ENCODE measurements at regions not wholly inside any gene's neighbourhood (a gene's known extent, or its start where the extent isn't known, plus 50 kb on each side); places are given as distances from the start of the nearest gene placed in this dataset.

GRCh38 chr6:48845219-48845618 lies 617.8 kb downstream of the MMUT start:
- peaks cover 5% of the 10 kb centered on the region for H3K36me3 Mint-ChIP-seq (ENCODE audit: low read depth)
- H3K4me3 Mint-ChIP-seq: no peak overlapping the region
- H3K4me1 Mint-ChIP-seq: no peaks in the 10 kb centered on the region
- H3K27me3 Mint-ChIP-seq (ENCODE audit: low read depth): no peaks in the 10 kb centered on the region
- TF ChIP-seq CTCF (IDR thresholded peaks at IDR 0.05; ENCODE audit: unreplicated experiment in 3 of 3): no peak
- peaks cover 36% of the 10 kb centered on the region for H3K9me3 Mint-ChIP-seq
- H3K27ac Mint-ChIP-seq: no peak overlapping the region

GRCh38 chr6:48844696-48845095 lies 618.4 kb downstream of the MMUT start:
- H3K27me3 Mint-ChIP-seq (ENCODE audit: low read depth): no peaks in the 10 kb centered on the region
- H3K4me3 Mint-ChIP-seq: no peak overlapping the region
- peaks cover 35% of the 10 kb centered on the region for H3K9me3 Mint-ChIP-seq
- peaks cover 5% of the 10 kb centered on the region for H3K36me3 Mint-ChIP-seq (ENCODE audit: low read depth)
- TF ChIP-seq CTCF (IDR thresholded peaks at IDR 0.05; ENCODE audit: unreplicated experiment in 3 of 3): no peak
- no peaks in the 10 kb centered on the region for H3K4me1 Mint-ChIP-seq
- H3K27ac Mint-ChIP-seq: no peak overlapping the region

GRCh38 chr6:48840896-48841295 lies 622.2 kb downstream of the MMUT start:
- no peak overlapping the region for H3K27ac Mint-ChIP-seq
- TF ChIP-seq CTCF (IDR thresholded peaks at IDR 0.05; ENCODE audit: unreplicated experiment in 3 of 3): no peak
- no peak overlapping the region for H3K4me3 Mint-ChIP-seq
- no peaks in the 10 kb centered on the region for H3K27me3 Mint-ChIP-seq (ENCODE audit: low read depth)
- H3K36me3 Mint-ChIP-seq (ENCODE audit: low read depth): peaks cover 5% of the 10 kb centered on the region
- H3K4me1 Mint-ChIP-seq: no peaks in the 10 kb centered on the region
- peaks cover 30% of the 10 kb centered on the region for H3K9me3 Mint-ChIP-seq

- no peaks in the 10 kb centered on the region for H3K4me1 Mint-ChIP-seq
- H3K27ac Mint-ChIP-seq: no peak overlapping the region
- no peak overlapping the region for H3K4me3 Mint-ChIP-seq
- no peaks in the 10 kb centered on the region for H3K27me3 Mint-ChIP-seq (ENCODE audit: low read depth)
- TF ChIP-seq CTCF (IDR thresholded peaks at IDR 0.05; ENCODE audit: unreplicated experiment in 3 of 3): no peak
- H3K9me3 Mint-ChIP-seq: peaks cover 30% of the 10 kb centered on the region
- H3K36me3 Mint-ChIP-seq (ENCODE audit: low read depth): peaks cover 5% of the 10 kb centered on the region
Measured at GRCh38 chr6:48839206-48839605, 623.8 kb downstream of the MMUT start.

- H3K27me3 Mint-ChIP-seq (ENCODE audit: low read depth): no peaks in the 10 kb centered on the region
- peaks cover 5% of the 10 kb centered on the region for H3K36me3 Mint-ChIP-seq (ENCODE audit: low read depth)
- no peaks in the 10 kb centered on the region for H3K4me1 Mint-ChIP-seq
- H3K27ac Mint-ChIP-seq: no peak overlapping the region
- H3K9me3 Mint-ChIP-seq: peaks cover 27% of the 10 kb centered on the region
- no peak overlapping the region for H3K4me3 Mint-ChIP-seq
- TF ChIP-seq CTCF (IDR thresholded peaks at IDR 0.05; ENCODE audit: unreplicated experiment in 3 of 3): no peak
Measured at GRCh38 chr6:48837744-48838143, 625.3 kb downstream of the MMUT start.

GRCh38 chr6:48835421-48835958 lies 627.6 kb downstream of the MMUT start:
- no peak for TF ChIP-seq CTCF (IDR thresholded peaks at IDR 0.05; ENCODE audit: unreplicated experiment in 3 of 3)
- H3K9me3 Mint-ChIP-seq: peaks cover 10% of the 10 kb centered on the region
- H3K27ac Mint-ChIP-seq: no peak overlapping the region

More at GRCh38 chr6:48835421-48835958, 627.6 kb downstream of the MMUT start:
- Mint-ChIP-seq H3K4me1 (no peaks in the 10 kb centered on the region), H3K27me3 (ENCODE audit: low read depth) (no peaks in the 10 kb centered on the region), H3K36me3 (ENCODE audit: low read depth) (no peaks in the 10 kb centered on the region), H3K4me3 (no peak overlapping the region)

All from nephron (organoid).